Suppressor macrophage treated with lipopolysaccharide for 1 hour (primary cell): ENCODE measurements at regions not wholly inside any gene's neighbourhood (a gene's known extent, or its start where the extent isn't known, plus 50 kb on each side); places are given as distances from the start of the nearest gene placed in this dataset.

Experiments
- DNase-seq, 3 donors: peaks; one replicate each; pipeline ENCODE4 v3.0.0-alpha.2; 2020 to 2022

- no peak for DNase-seq
These were observed 58.3 kb upstream of the PLAC1 start for GRCh38 chrX:134716620-134717012.

DNA sequence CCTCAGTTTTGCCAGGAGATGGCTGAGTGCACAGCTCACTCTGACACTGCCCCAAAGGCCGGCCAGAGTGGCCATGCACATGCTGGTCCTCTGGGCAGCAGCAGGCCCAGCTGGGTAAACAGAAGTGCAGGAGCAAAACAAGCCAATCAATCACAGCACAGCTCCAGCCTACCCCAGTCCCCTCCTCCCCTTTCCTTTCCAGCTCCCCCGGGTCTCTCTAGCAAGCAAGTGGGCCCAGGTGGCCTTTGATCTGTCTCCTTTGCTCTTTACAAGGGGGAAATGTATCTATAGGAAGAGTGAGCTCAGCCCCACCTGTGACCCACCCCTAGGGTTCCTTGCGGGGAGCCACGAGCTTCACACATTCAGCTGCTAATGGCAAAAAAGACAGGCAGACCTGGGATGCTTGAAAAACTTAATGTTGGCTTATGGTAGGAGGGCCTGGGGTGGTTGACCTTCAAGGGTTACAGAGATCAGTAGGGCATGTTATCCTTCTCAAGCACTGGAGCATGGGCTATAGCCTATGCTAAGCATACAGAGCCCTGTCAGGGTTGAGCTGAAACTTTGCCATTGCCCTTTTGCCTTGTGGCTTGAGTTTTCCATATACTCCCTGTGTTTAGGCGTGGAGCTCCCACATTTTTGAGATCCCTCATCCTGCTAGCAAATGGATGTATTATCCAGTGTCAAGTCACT is 57.8 kb upstream of the PLAC1 start:
- no peak for DNase-seq

DNA sequence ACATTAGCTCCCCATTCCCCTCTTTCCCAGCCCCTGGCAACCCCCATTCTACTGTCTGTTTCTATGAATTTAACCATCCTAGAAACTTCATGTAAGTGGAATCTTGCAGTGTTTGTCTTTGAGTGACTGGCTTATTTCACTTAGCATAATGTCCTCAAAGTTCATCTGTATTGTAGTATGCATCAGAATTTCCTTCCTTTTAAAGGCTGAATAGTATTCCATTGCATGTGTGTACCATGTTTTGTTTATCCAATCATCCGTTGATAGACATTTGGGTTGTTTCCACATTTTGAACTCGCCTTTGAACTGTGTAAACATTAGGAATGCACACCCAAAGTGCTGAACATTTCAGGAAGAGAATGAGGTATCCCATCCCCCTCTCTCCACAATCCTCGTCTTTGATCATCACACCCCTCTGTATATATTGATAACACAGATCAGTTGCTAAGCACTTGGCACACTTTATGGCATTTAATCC is 56.4 kb upstream of the PLAC1 start:
- no peak for DNase-seq

- no peak for DNase-seq
These were observed 55.4 kb upstream of the PLAC1 start for GRCh38 chrX:134713618-134714107.

GRCh38 chrX:134712272-134712671 is 54.0 kb upstream of the PLAC1 start:
- no peak for DNase-seq

DNA sequence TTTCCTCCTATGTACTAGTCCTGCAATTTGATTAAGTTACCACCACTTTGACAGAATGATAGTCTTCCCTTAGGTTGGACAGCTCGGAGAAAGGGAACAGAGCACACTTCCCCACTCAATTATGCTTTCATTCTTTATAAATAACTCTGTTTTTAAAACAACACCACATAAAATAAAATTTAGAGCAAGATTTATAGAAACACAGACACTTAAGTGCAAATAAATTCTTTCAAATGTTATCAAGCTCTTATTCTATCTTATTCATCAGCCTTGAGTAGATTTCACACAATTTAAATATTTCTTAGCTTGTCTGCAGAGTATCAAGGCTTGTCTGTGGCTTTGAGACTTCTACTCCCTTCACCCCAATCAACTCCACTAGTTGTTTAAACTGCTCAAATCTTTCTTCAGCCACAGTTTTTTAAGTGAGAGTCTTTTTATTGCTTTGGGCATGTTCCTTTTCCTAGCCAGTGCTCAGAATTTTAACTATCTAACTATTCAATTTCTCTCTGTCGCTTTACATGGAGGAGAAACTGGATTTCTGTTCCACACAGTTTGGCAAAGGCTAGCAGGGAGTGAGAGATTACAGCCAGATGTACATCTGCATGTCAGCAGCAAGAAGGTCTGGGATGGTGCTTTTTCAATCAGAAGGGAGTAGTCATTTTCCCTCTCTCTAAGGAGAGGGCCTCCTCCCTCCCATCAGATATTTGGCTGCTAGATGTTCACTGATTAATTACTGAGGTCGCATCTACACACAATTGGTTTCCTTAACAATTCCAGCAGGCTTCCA is 53.1 kb upstream of the PLAC1 start:
- no peak for DNase-seq
